Breast epithelium (tissue), 4 donors: ENCODE measurements at regions not wholly inside any gene's neighbourhood (a gene's known extent, or its start where the extent isn't known, plus 50 kb on each side); places are given as distances from the start of the nearest gene placed in this dataset.

Experiments
- DNase-seq, 2 donors: peaks; one replicate each; pipeline ENCODE4 v3.0.0-alpha.2; 2019; ENCODE audit warnings: low spot score in 2 of 2
- H3K27ac ChIP-seq, 2 donors: fragments of 200-600 bp; sonication (generic) in 1 of 2; one replicate each; pipeline ENCODE4 v1.5.1; 2016 to 2019; ENCODE audit warnings: mild to moderate bottlenecking in 1 of 2
- H3K27me3 ChIP-seq, 2 donors: fragments of 200-600 bp; sonication (generic) in 1 of 2; one replicate each; pipeline versions ENCODE4 v1.5.1 to v1.6.0; 2017 to 2019; ENCODE audit warnings: control low read depth in 1 of 2, mild to moderate bottlenecking in 1 of 2
- H3K36me3 ChIP-seq: fragments of 200-600 bp; one replicate; pipeline ENCODE4 v1.5.1; 2019
- H3K4me1 ChIP-seq, 2 donors: fragments of 200-600 bp; sonication (generic); one replicate each; pipeline ENCODE4 v1.5.1; 2016 to 2019; ENCODE audit warnings: control low read depth in 1 of 2
- H3K4me3 ChIP-seq, 3 donors: fragments of 200-600 bp; sonication (generic); 1 replicate in 2 of 3; 2 replicates in 1 of 3; pipeline ENCODE4 v1.5.1; 2016 to 2019; ENCODE audit warnings: mild to moderate bottlenecking in 3 of 3, moderate library complexity in 2 of 3
- H3K9me3 ChIP-seq, 2 donors: fragments of 200-600 bp; sonication (generic) in 1 of 2; one replicate each; pipeline ENCODE4 v1.5.1; 2016 to 2019; ENCODE audit warnings: control low read depth in 1 of 2
- CTCF ChIP-seq, 3 donors: fragments of 450-650 bp; IDR thresholded peaks; one replicate each; pipeline ENCODE4 v1.5.1; 2016 to 2017; ENCODE audit warnings: antibody characterized with exemption in 3 of 3, mild to moderate bottlenecking in 3 of 3, moderate library complexity in 3 of 3
- POLR2A ChIP-seq: fragments of 450-650 bp; IDR thresholded peaks from one replicate; pipeline ENCODE4 v1.6.1; 2016; ENCODE audit warnings: antibody characterized with exemption, mild to moderate bottlenecking, moderate library complexity
- POLR2AphosphoS5 ChIP-seq, 3 donors: sonication (generic); formaldehyde crosslinking; IDR thresholded peaks; one replicate each; pipeline ENCODE4 v1.6.1; 2017; ENCODE audit warnings: antibody characterized with exemption in 3 of 3
- intact Hi-C: fragments of 100-400 bp; cut with DNase I; formaldehyde crosslinking; loops from one replicate; pipeline ENCODE4 v1.15.1; 2023; ENCODE audit warnings: low total_unique reads

DNA sequence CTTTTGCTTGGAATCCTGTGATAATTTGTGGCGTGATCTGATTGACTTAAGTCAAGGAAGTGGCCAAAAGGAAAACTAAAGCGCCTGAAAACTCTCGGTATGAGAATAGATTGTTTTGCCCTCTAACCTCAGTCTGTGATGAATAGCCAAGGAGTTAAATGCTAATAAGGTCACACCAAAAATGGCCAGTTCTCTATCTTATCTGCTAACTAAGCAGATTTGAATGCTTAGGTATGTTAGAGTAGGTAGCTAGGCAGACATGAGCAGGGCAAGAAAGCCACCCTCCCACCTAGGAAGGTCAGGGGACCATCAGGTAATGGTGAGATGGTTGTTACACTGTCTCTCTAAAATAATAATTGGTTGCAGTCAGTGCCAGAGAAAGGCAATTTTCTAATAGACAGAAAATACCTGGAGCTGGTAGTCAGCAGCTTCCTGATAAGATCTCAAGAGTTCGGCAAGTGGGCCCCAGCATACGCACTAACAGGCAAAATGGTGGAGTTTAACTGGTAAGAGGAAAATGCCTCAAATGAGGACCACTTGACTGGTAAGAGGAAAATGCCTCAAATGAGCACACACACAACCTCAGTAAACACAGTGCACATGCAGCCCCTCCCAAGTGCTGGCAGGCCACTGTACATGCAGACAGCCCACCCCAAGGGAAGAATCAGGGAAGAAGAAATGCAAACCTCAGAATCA lies 468.4 kb downstream of the MBD2 start:
- H3K9me3 ChIP-seq = no peaks in the 10 kb centered on the region
- intact Hi-C loops = no loop called here
- no peaks in the 10 kb centered on the region for H3K4me1 ChIP-seq
- no peak overlapping the region for H3K4me3 ChIP-seq
- no peaks in the 10 kb centered on the region for H3K36me3 ChIP-seq
- H3K27me3 ChIP-seq = no peaks in the 10 kb centered on the region
- DNase-seq = no peak
- no peak for TF ChIP-seq POLR2AphosphoS5 (IDR thresholded peaks at IDR 0.05)
- no peak for TF ChIP-seq POLR2A
- no peak for TF ChIP-seq CTCF (IDR thresholded peaks at IDR 0.05)
- H3K27ac ChIP-seq = no peak overlapping the region

GRCh38 chr18:53754154-53754553 lies 470.3 kb downstream of the MBD2 start:
- no peak overlapping the region for H3K4me3 ChIP-seq
- intact Hi-C loops = no loop called here
- no peaks in the 10 kb centered on the region for H3K36me3 ChIP-seq

DNA sequence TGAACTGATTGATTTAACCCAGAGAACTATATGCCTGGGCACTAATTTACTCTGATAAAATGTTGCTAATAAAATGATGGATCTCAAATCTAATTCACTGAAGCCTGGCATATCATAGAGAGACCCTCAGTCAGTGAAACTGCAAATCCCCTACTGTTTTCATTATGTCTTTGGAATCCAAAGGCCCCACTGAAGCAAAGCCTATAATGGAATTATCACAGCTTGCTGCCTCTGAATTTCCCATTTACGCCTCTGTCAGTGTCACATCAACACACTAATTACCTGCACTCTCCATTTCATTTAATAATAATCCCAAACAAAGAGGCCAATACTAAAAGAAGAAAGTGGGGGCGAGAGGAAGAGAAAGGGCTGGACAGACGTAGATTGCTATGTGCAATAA lies 470.9 kb downstream of the MBD2 start:
- Histone ChIP-seq H3K27ac (no peak overlapping the region), H3K27me3 (no peaks in the 10 kb centered on the region), H3K9me3 (no peaks in the 10 kb centered on the region), H3K36me3 (no peaks in the 10 kb centered on the region), H3K4me1 (no peaks in the 10 kb centered on the region), H3K4me3 (no peak overlapping the region)
- DNase-seq = no peak
- intact Hi-C loops = no loop called here
- TF ChIP-seq POLR2AphosphoS5 (IDR thresholded peaks at IDR 0.05) (no peak), POLR2A (no peak), CTCF (IDR thresholded peaks at IDR 0.05) (no peak)

More at GRCh38 chr18:53754154-53754553, 470.3 kb downstream of the MBD2 start:
- H3K27me3 ChIP-seq = no peaks in the 10 kb centered on the region
- no peaks in the 10 kb centered on the region for H3K4me1 ChIP-seq
- H3K9me3 ChIP-seq = no peaks in the 10 kb centered on the region
- TF ChIP-seq CTCF (IDR thresholded peaks at IDR 0.05) = no peak
- TF ChIP-seq POLR2AphosphoS5 (IDR thresholded peaks at IDR 0.05) = no peak
- no peak for TF ChIP-seq POLR2A
- DNase-seq = no peak
- no peak overlapping the region for H3K27ac ChIP-seq

DNA sequence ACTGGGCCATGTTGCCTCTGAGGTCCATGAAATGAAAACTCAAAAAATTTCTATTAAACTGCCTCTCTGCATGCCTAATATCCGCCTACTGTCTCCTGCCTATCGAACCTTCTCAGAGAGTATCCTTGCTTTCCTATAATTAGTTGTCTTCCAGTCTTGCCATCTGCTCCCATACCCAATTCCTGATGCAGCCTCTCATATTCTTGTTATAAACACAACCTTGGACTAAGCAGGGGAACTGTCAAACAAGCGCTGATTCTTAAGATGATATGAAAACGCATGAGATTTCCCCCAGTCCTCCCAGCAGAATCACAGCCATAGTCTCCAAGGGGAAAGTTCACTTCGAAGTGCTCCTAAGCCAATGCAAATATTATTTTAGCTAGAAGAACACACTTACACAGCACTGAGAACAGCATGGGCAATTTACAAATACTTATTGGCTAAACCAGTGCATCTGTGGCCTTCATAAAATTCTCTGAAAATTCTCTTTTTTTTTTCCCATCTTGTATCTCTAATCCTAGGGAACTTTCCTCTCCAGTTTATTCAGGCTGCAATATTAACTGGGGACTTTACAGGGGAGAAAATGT lies 471.6 kb downstream of the MBD2 start:
- Histone ChIP-seq H3K27ac (no peak overlapping the region), H3K4me1 (no peaks in the 10 kb centered on the region), H3K27me3 (no peaks in the 10 kb centered on the region), H3K4me3 (no peak overlapping the region), H3K36me3 (no peaks in the 10 kb centered on the region), H3K9me3 (no peaks in the 10 kb centered on the region)
- no peak for DNase-seq
- intact Hi-C loops = no loop called here
- TF ChIP-seq CTCF (IDR thresholded peaks at IDR 0.05) (no peak), POLR2A (no peak), POLR2AphosphoS5 (IDR thresholded peaks at IDR 0.05) (no peak)

- H3K9me3 ChIP-seq = no peaks in the 10 kb centered on the region
- H3K4me3 ChIP-seq = no peak overlapping the region
- no peaks in the 10 kb centered on the region for H3K27me3 ChIP-seq
- no peaks in the 10 kb centered on the region for H3K4me1 ChIP-seq
- H3K27ac ChIP-seq = no peak overlapping the region
- intact Hi-C loops = no loop called here
- no peak for DNase-seq
- TF ChIP-seq POLR2A (no peak), CTCF (IDR thresholded peaks at IDR 0.05) (no peak), POLR2AphosphoS5 (IDR thresholded peaks at IDR 0.05) (no peak)
- H3K36me3 ChIP-seq = no peaks in the 10 kb centered on the region
Measured at GRCh38 chr18:53749766-53750165, 474.7 kb downstream of the MBD2 start.
